Anterior cingulate cortex (tissue), 58 donors: ENCODE measurements at regions not wholly inside any gene's neighbourhood (a gene's known extent, or its start where the extent isn't known, plus 50 kb on each side); places are given as distances from the start of the nearest gene placed in this dataset.

ENCODE experiments used
- DNase-seq, 58 donors: peaks; one replicate each; lab custom pipeline; 2025; lab: John Stamatoyannopoulos, UW

GRCh38 chr6:74073999-74074398 lies 378.0 kb downstream of the CD109 start:
- DNase-seq: no peak

- DNase-seq: no peak
These were observed 377.4 kb downstream of the CD109 start for GRCh38 chr6:74073429-74073828.

- no peak for DNase-seq
These were observed 375.2 kb downstream of the CD109 start for GRCh38 chr6:74071214-74071613.

- DNase-seq: no peak
These were observed 374.7 kb downstream of the CD109 start for GRCh38 chr6:74070711-74071110.

GRCh38 chr6:74070091-74070490 lies 374.1 kb downstream of the CD109 start:
- no peak for DNase-seq

- no peak for DNase-seq
These were observed 373.1 kb downstream of the CD109 start for GRCh38 chr6:74069089-74069581.

- DNase-seq: no peak
These were observed 370.3 kb downstream of the CD109 start for GRCh38 chr6:74066168-74066871.

GRCh38 chr6:74065705-74066104 lies 369.7 kb downstream of the CD109 start:
- no peak for DNase-seq

GRCh38 chr6:74063391-74063790 lies 367.4 kb downstream of the CD109 start:
- no peak for DNase-seq

- DNase-seq: no peak
These were observed 365.2 kb downstream of the CD109 start for GRCh38 chr6:74061201-74061600.

- DNase-seq: no peak
These were observed 364.4 kb downstream of the CD109 start for GRCh38 chr6:74060354-74060753.

- no peak for DNase-seq
These were observed 362.6 kb downstream of the CD109 start for GRCh38 chr6:74058606-74059005.

- DNase-seq: no peak
These were observed 361.3 kb downstream of the CD109 start for GRCh38 chr6:74057326-74057725.

GRCh38 chr6:74054190-74054589 lies 358.2 kb downstream of the CD109 start:
- DNase-seq: no peak

GRCh38 chr6:74050921-74051320 lies 354.9 kb downstream of the CD109 start:
- DNase-seq: no peak

- DNase-seq: no peak
These were observed 352.4 kb downstream of the CD109 start for GRCh38 chr6:74048387-74048786.

- no peak for DNase-seq
These were observed 348.6 kb downstream of the CD109 start for GRCh38 chr6:74044417-74045096.

- no peak for DNase-seq
These were observed 345.4 kb downstream of the CD109 start for GRCh38 chr6:74041420-74041819.

GRCh38 chr6:74018825-74019224 lies 322.8 kb downstream of the CD109 start:
- DNase-seq: no peak

GRCh38 chr6:74015427-74015826 lies 319.4 kb downstream of the CD109 start:
- no peak for DNase-seq

GRCh38 chr6:74000666-74001490 lies 304.9 kb downstream of the CD109 start:
- no peak for DNase-seq
